Gastrocnemius medialis (tissue), 4 donors: ENCODE measurements at regions not wholly inside any gene's neighbourhood (a gene's known extent, or its start where the extent isn't known, plus 50 kb on each side); places are given as distances from the start of the nearest gene placed in this dataset.

Source experiments
- POLR2A ChIP-seq, 2 donors: fragments of 450-650 bp; IDR thresholded peaks; one replicate each; pipeline ENCODE4 v1.6.1; 2017; ENCODE audit warnings: antibody characterized with exemption in 2 of 2, mild to moderate bottlenecking in 2 of 2, moderate library complexity in 2 of 2
- TF ChIP-seq, protein P1 (sequence below), 5 experiments: fragments of 450-650 bp in 3 of 5; fragments of 200-600 bp in 2 of 5; sonication (generic) in 2 of 5; IDR thresholded peaks in 4 of 5; conservative IDR thresholded peaks in 1 of 5; 1 replicate in 4 of 5; 2 replicates in 1 of 5; pipeline ENCODE4 v1.5.1; 2016 to 2019; ENCODE audit warnings: antibody characterized with exemption in 5 of 5, mild to moderate bottlenecking in 3 of 5, moderate library complexity in 3 of 5

DNA sequence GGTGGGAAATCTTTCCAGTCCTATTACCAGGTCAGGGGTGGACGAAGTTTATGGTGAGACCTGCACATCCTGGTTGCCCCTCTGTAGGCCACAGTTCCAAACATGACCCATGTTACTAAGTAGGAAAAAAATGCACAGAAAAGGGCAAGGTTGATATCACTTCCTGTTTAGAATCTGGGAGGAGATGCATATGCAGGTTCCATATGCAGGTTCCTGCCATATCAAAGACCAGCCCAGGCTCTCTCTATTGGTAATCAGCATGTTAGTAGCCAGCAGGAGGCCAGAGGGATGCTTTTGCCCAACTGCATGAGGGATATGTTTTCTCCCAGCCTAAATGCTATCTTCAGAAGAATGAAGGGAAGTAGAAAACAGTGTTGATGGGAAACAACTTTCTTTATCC is 657.2 kb downstream of the ANKRD50 start:
- TF ChIP-seq POLR2A (IDR thresholded peaks at IDR 0.05) = no peak
- TF ChIP-seq, protein P1, sequence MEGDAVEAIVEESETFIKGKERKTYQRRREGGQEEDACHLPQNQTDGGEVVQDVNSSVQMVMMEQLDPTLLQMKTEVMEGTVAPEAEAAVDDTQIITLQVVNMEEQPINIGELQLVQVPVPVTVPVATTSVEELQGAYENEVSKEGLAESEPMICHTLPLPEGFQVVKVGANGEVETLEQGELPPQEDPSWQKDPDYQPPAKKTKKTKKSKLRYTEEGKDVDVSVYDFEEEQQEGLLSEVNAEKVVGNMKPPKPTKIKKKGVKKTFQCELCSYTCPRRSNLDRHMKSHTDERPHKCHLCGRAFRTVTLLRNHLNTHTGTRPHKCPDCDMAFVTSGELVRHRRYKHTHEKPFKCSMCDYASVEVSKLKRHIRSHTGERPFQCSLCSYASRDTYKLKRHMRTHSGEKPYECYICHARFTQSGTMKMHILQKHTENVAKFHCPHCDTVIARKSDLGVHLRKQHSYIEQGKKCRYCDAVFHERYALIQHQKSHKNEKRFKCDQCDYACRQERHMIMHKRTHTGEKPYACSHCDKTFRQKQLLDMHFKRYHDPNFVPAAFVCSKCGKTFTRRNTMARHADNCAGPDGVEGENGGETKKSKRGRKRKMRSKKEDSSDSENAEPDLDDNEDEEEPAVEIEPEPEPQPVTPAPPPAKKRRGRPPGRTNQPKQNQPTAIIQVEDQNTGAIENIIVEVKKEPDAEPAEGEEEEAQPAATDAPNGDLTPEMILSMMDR (IDR thresholded peaks at IDR 0.05 in 4 of 5, conservative IDR thresholded peaks at IDR 0.05 in 1 of 5) = no peak
